Tibial nerve (tissue), 4 donors: ENCODE measurements at regions not wholly inside any gene's neighbourhood (a gene's known extent, or its start where the extent isn't known, plus 50 kb on each side); places are given as distances from the start of the nearest gene placed in this dataset.

Source experiments
- DNase-seq, 2 donors: peaks; one replicate each; pipeline ENCODE4 v3.0.0-alpha.2; 2019; ENCODE audit warnings: low spot score in 2 of 2
- H3K27ac ChIP-seq, 4 donors: fragments of 200-600 bp; sonication (generic) in 3 of 4; one replicate each; pipeline ENCODE4 v1.5.1; 2017 to 2019; ENCODE audit warnings: mild to moderate bottlenecking in 1 of 4
- H3K27me3 ChIP-seq, 2 donors: fragments of 200-600 bp; sonication (generic) in 1 of 2; one replicate each; pipeline versions ENCODE4 v1.5.1 to v1.6.0; 2017 to 2019
- H3K36me3 ChIP-seq, 3 donors: fragments of 200-600 bp; sonication (generic); one replicate each; pipeline ENCODE4 v1.5.1; 2018 to 2019
- H3K4me1 ChIP-seq, 4 donors: fragments of 200-600 bp; sonication (generic) in 3 of 4; one replicate each; pipeline ENCODE4 v1.5.1; 2017 to 2019
- H3K4me3 ChIP-seq, 4 donors: fragments of 200-600 bp; sonication (generic) in 3 of 4; one replicate each; pipeline ENCODE4 v1.5.1; 2017 to 2019; ENCODE audit warnings: mild to moderate bottlenecking in 1 of 4, moderate library complexity in 1 of 4
- H3K9me3 ChIP-seq, 4 donors: fragments of 200-600 bp; sonication (generic) in 3 of 4; one replicate each; pipeline ENCODE4 v1.5.1; 2017 to 2019
- EP300 ChIP-seq, 2 donors: sonication (generic); formaldehyde crosslinking; IDR thresholded peaks; one replicate each; pipeline ENCODE4 v1.6.1; 2017; ENCODE audit warnings: antibody characterized with exemption in 2 of 2, mild to moderate bottlenecking in 1 of 2
- POLR2A ChIP-seq, 2 donors: fragments of 450-650 bp; IDR thresholded peaks; one replicate each; pipeline ENCODE4 v1.6.1; 2017; ENCODE audit warnings: antibody characterized with exemption in 2 of 2, mild to moderate bottlenecking in 2 of 2, moderate library complexity in 2 of 2
- WGBS, 2 donors: methylation state at CpG; one replicate each; pipeline ENCODE4 v1.1.5; 2018; 5-methylcytosine and 5-hydroxymethylcytosine counted together
- TF ChIP-seq, protein P1 (sequence below), 5 experiments: fragments of 200-600 bp in 3 of 5; fragments of 450-650 bp in 2 of 5; sonication (generic) in 3 of 5; IDR thresholded peaks; one replicate each; pipeline ENCODE4 v1.5.1; 2016 to 2019; ENCODE audit warnings: antibody characterized with exemption in 5 of 5, mild to moderate bottlenecking in 3 of 5, moderate library complexity in 2 of 5

GRCh38 chr20:48281501-48281900 is 496.2 kb upstream of the SULF2 start:
- Histone ChIP-seq H3K4me3 (no peak overlapping the region), H3K27me3 (no peaks in the 10 kb centered on the region), H3K27ac (no peak overlapping the region), H3K9me3 (no peaks in the 10 kb centered on the region), H3K4me1 (peaks cover 0 to 26% (median 3%) of the 10 kb centered on the region in 4 donors), H3K36me3 (no peaks in the 10 kb centered on the region)
- TF ChIP-seq POLR2A (IDR thresholded peaks at IDR 0.05) (no peak), EP300 (IDR thresholded peaks at IDR 0.05) (no peak)
- TF ChIP-seq, protein P1, sequence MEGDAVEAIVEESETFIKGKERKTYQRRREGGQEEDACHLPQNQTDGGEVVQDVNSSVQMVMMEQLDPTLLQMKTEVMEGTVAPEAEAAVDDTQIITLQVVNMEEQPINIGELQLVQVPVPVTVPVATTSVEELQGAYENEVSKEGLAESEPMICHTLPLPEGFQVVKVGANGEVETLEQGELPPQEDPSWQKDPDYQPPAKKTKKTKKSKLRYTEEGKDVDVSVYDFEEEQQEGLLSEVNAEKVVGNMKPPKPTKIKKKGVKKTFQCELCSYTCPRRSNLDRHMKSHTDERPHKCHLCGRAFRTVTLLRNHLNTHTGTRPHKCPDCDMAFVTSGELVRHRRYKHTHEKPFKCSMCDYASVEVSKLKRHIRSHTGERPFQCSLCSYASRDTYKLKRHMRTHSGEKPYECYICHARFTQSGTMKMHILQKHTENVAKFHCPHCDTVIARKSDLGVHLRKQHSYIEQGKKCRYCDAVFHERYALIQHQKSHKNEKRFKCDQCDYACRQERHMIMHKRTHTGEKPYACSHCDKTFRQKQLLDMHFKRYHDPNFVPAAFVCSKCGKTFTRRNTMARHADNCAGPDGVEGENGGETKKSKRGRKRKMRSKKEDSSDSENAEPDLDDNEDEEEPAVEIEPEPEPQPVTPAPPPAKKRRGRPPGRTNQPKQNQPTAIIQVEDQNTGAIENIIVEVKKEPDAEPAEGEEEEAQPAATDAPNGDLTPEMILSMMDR (IDR thresholded peaks at IDR 0.05): no peak
- no peak for DNase-seq
- WGBS, 2 donors: 86 to 89% methylated on average over 4 of the region's 4 CpGs

DNA sequence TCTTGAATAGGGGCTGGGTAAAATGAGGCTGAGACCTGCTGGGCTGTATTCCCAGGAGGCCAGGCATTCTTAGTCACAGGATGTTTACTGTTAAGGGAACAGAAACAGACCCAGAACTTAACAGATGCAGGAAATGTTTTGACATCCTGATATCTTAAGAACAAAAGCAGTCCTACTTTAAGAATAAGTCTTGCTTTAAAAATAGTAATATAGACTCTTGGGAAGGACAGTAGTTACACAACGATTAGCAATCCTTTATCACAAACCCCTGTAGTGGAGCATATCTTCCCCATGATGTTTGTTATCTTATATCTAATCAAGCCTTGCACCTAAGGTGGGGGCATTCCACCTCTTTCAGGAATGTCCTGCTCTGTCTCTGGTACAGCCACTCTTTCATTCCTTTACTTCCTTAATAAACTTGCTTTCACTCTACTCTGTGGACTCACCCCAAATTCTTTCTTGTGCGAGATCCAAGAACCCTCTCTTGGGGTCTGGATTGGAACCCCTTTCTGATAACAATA is 493.7 kb upstream of the SULF2 start:
- Histone ChIP-seq H3K27ac (no peak overlapping the region), H3K27me3 (no peaks in the 10 kb centered on the region), H3K4me3 (no peak overlapping the region), H3K4me1 (peaks cover 0 to 18% (median 2%) of the 10 kb centered on the region in 4 donors), H3K36me3 (no peaks in the 10 kb centered on the region), H3K9me3 (no peaks in the 10 kb centered on the region)
- 51 to 57% methylated on average over 2 of the region's 2 CpGs for WGBS, 2 donors
- TF ChIP-seq POLR2A (IDR thresholded peaks at IDR 0.05) (no peak), EP300 (IDR thresholded peaks at IDR 0.05) (no peak)
- TF ChIP-seq, protein P1 (IDR thresholded peaks at IDR 0.05): no peak
- DNase-seq: no peak

DNA sequence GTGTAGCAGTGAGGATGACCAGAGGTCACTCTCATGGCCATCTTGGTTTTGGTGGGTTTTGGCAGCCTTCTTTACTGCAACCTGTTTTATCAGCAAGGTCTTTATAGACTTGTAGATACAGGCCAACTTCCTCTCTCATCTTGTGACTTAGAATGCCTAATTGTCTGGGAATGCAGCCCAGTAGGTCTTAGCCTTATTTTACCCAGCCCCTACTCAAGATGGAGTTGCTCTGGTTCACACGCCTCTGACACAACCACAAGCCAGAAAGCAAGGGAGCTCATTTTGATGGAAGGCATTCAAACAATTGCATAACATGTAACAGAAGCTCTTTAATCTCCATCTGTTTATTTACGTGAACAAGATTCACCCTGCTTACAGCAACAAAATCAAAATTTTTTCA is 492.0 kb upstream of the SULF2 start:
- Histone ChIP-seq H3K4me3 (no peak overlapping the region), H3K27me3 (no peaks in the 10 kb centered on the region), H3K27ac (no peak overlapping the region), H3K36me3 (no peaks in the 10 kb centered on the region), H3K4me1 (peaks cover 0 to 6% (median 0%) of the 10 kb centered on the region in 4 donors), H3K9me3 (no peaks in the 10 kb centered on the region)
- 79 to 88% methylated on average over 2 of the region's 2 CpGs for WGBS, 2 donors
- DNase-seq: no peak
- TF ChIP-seq, protein P1 (IDR thresholded peaks at IDR 0.05): no peak
- TF ChIP-seq EP300 (IDR thresholded peaks at IDR 0.05): no peak
- TF ChIP-seq POLR2A (IDR thresholded peaks at IDR 0.05): no peak

- Histone ChIP-seq H3K4me1 (peaks cover 0 to 6% (median 0%) of the 10 kb centered on the region in 4 donors), H3K4me3 (no peak overlapping the region), H3K36me3 (no peaks in the 10 kb centered on the region), H3K27me3 (no peaks in the 10 kb centered on the region), H3K27ac (no peak overlapping the region), H3K9me3 (no peaks in the 10 kb centered on the region)
- TF ChIP-seq, protein P1 (IDR thresholded peaks at IDR 0.05): no peak
- TF ChIP-seq POLR2A (IDR thresholded peaks at IDR 0.05): no peak
- no peak for TF ChIP-seq EP300 (IDR thresholded peaks at IDR 0.05)
- 82% methylated on average over 3 of the region's 3 CpGs for WGBS, 2 donors
- DNase-seq: no peak
Observed at GRCh38 chr20:48276021-48276342, 490.7 kb upstream of the SULF2 start.

DNA sequence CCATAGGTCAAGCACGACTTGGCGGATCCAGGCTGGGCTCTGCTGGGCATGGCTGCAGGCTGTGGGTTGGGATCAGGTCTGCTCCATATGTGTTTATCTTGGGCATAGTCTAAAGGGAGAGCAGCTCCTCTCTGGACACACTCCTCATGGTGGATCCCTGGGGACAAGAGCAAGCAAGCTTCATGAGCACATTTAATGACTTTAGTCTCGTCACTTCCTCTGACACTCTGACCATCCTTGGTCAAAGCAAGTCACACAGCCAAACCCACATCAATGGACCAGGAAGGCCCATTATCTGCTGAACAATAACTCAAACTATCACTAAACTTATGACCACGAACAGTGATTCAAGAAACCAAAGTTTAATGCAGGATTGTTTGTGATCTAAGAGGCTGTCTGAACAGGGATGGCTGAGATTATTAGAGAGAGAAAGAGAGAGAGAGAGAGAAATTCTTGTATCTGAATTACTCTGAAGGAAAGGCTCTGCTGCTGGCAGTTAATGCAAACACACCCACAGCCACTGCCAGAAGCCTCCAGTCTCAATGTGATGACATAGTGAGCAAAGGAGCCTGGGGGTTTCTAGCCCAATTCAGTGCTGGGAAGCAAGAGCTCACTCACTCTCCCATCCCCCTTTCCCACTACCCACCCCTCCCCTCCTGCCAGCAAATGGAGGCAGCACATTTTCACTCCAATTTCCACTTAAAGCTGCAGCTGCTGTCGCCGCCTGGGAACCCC is 490.2 kb upstream of the SULF2 start:
- no peaks in the 10 kb centered on the region for H3K9me3 ChIP-seq
- no peak for DNase-seq
- H3K36me3 ChIP-seq: no peaks in the 10 kb centered on the region
- peaks cover 0 to 6% (median 0%) of the 10 kb centered on the region in 4 donors for H3K4me1 ChIP-seq
- no peaks in the 10 kb centered on the region for H3K27me3 ChIP-seq
- no peak overlapping the region for H3K27ac ChIP-seq
- TF ChIP-seq, protein P1 (IDR thresholded peaks at IDR 0.05): no peak
- 65 to 67% methylated on average over 6 of the region's 6 CpGs for WGBS, 2 donors
- no peak overlapping the region for H3K4me3 ChIP-seq
